ENCODE measurements at regions not wholly inside any gene's neighbourhood (a gene's known extent, or its start where the extent isn't known, plus 50 kb on each side); places are given as distances from the start of the nearest gene placed in this dataset.

GRCh38 chr6:104573350-104573749 is 286.4 kb downstream of the HACE1 start:
- Mint-ChIP-seq H3K4me3 (no peak overlapping the region), H3K36me3 (peaks cover 2% of the 10 kb centered on the region), H3K27ac (no peak overlapping the region), H3K27me3 (ENCODE audit: low read depth) (no peaks in the 10 kb centered on the region), H3K9me3 (peaks cover 10% of the 10 kb centered on the region), H3K4me1 (no peaks in the 10 kb centered on the region)
- DNase-seq (ENCODE audit: low spot score in 2 of 2, unreplicated experiment in 2 of 2) = no peak
- TF ChIP-seq CTCF (IDR thresholded peaks at IDR 0.05; ENCODE audit: unreplicated experiment) = no peak

DNA sequence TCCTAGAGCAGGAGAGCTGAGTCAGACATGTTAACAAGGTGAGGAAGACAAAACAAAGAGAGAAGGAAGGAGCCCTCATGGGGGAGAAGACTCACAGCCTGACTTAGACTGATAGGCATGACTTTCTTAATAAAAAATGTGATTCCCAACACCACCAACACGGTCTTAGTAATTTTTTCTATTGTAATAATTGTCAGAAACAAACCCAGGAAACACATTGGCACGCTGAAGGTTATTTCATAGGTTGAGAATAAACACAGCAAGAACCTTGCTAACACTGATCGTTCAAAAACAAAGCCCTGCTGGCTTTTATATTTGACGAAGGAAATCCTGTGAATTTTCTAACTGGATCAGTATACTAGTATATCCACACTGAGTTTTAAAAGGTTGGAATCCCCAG is 286.8 kb downstream of the HACE1 start:
- TF ChIP-seq CTCF (IDR thresholded peaks at IDR 0.05; ENCODE audit: unreplicated experiment) = no peak
- Mint-ChIP-seq H3K36me3 (peaks cover 2% of the 10 kb centered on the region), H3K27me3 (ENCODE audit: low read depth) (no peaks in the 10 kb centered on the region), H3K9me3 (peaks cover 10% of the 10 kb centered on the region), H3K27ac (no peak overlapping the region), H3K4me1 (no peaks in the 10 kb centered on the region), H3K4me3 (no peak overlapping the region)
- DNase-seq (ENCODE audit: low spot score in 2 of 2, unreplicated experiment in 2 of 2) = no peak

DNA sequence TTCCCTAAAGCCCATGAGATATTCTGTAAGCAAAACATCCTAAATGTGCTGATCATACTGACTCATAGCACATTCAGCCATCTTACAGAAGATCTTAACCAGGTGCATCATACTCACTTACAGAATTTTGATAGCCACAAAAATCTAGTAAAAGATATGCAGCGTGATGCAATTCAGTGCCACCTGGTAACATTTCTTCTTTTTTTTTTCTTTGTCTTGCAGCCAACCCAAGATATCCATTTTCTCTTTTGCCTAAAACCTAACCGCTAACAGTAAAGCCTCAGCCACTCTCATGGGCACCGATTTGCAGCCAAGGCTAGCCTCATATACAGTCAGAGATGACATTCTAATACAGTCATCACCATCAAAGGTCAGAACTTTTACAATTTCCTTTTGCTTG is 293.3 kb downstream of the HACE1 start:
- Mint-ChIP-seq H3K27me3 (ENCODE audit: low read depth) (no peaks in the 10 kb centered on the region), H3K27ac (no peak overlapping the region), H3K36me3 (peaks cover 2% of the 10 kb centered on the region), H3K4me3 (no peak overlapping the region), H3K9me3 (peaks cover 10% of the 10 kb centered on the region), H3K4me1 (no peaks in the 10 kb centered on the region)
- TF ChIP-seq CTCF (IDR thresholded peaks at IDR 0.05; ENCODE audit: unreplicated experiment) = no peak
- DNase-seq (ENCODE audit: low spot score in 2 of 2, unreplicated experiment in 2 of 2) = no peak

- no peaks in the 10 kb centered on the region for H3K4me1 Mint-ChIP-seq
Measured at GRCh38 chr6:104563306-104563705, 296.4 kb downstream of the HACE1 start.

DNA sequence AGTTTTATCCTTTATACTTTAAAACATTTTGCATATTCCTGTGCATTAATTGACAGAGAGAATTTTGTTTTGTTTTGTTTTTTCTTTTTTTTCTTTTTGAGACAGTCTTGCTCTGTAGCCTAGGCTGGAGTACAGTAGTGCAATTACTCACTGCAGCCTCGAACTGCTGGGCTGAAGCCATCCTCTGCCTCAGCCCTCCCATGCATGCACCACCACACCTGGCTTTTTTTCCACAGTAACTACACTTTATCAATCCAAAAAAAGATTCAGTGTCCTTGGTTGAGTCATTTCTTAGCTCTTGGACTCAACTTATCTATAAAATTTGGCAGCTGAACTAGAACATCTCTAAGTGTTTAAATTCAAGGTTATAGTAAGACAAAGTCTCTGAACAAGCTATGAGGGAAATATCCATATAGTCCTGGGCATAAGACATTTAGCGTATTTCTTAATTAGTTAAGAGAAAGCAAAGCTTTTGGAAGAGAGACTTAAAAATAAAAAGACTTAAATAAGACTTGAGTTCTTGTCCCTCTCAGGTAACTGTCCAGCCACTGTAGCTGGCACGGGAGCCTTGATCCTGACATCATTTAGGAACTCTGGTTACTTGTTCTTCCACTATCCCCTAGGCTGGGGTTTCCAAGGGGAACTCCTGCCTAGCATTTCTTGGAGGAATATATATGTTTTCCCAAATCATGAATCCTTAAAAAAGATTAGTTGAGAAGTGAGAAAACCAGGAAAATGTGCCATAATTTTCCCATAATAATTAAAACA is 300.1 kb downstream of the HACE1 start:
- H3K4me1 Mint-ChIP-seq = peaks cover 14% of the 10 kb centered on the region
- H3K27ac Mint-ChIP-seq = no peak overlapping the region
- peaks cover 5% of the 10 kb centered on the region for H3K9me3 Mint-ChIP-seq
- TF ChIP-seq CTCF (IDR thresholded peaks at IDR 0.05; ENCODE audit: unreplicated experiment) = no peak
- H3K36me3 Mint-ChIP-seq = no peaks in the 10 kb centered on the region
- H3K27me3 Mint-ChIP-seq (ENCODE audit: low read depth) = no peaks in the 10 kb centered on the region
- no peak for DNase-seq (ENCODE audit: low spot score in 2 of 2, unreplicated experiment in 2 of 2)
- H3K4me3 Mint-ChIP-seq = no peak overlapping the region

More at GRCh38 chr6:104563306-104563705, 296.4 kb downstream of the HACE1 start:
- H3K9me3 Mint-ChIP-seq = no peaks in the 10 kb centered on the region
- H3K4me3 Mint-ChIP-seq = no peak overlapping the region
- DNase-seq (ENCODE audit: low spot score in 2 of 2, unreplicated experiment in 2 of 2) = no peak
- no peak for TF ChIP-seq CTCF (IDR thresholded peaks at IDR 0.05; ENCODE audit: unreplicated experiment)
- H3K36me3 Mint-ChIP-seq = no peaks in the 10 kb centered on the region
- no peak overlapping the region for H3K27ac Mint-ChIP-seq
- H3K27me3 Mint-ChIP-seq (ENCODE audit: low read depth) = no peaks in the 10 kb centered on the region
